ENCODE measurements at regions not wholly inside any gene's neighbourhood (a gene's known extent, or its start where the extent isn't known, plus 50 kb on each side); places are given as distances from the start of the nearest gene placed in this dataset.
A peak's percentile ranks its signal among the peaks of the same experiment; 100 is the strongest.

- TF ChIP-seq CTCF (IDR thresholded peaks at IDR 0.05; ENCODE audit: low read depth, low read length, poor library complexity, severe bottlenecking) (peak; percentile 95), EZH2phosphoT487 (IDR thresholded peaks at IDR 0.05; ENCODE audit: borderline replicate concordance, low read length) (no peak)
Observed at GRCh38 chr14:106691601-106692291, 1165.4 kb downstream of the TMEM121 start.

All from DOHH2 (cell line).